Motor neuron (in vitro differentiated cells): ENCODE measurements at regions not wholly inside any gene's neighbourhood (a gene's known extent, or its start where the extent isn't known, plus 50 kb on each side); places are given as distances from the start of the nearest gene placed in this dataset.
"Not testable (repeated sequence)": the region's sequence is repeated elsewhere in the genome, so short reads cannot be mapped to it uniquely, and the experiment has no call there.

ENCODE experiments used
- ATAC-seq, 8 experiments: fragments of 200-7000 bp; cut with Tn5 transposase; replicated peaks in 6 of 8; 2 replicates each; pipeline ENCODE4 v1.8.0; 2021; ENCODE audit warnings: mild to moderate bottlenecking in 8 of 8, moderate library complexity in 8 of 8
- H3K27ac ChIP-seq, 2 donors: fragments of 250-450 bp; sonication (Bioruptor Pico); 2 replicates each; pipeline ENCODE4 v1.9.0; 2021; ENCODE audit warnings: antibody characterized with exemption in 2 of 2, mild to moderate bottlenecking in 2 of 2, moderate library complexity in 1 of 2
- H3K4me1 ChIP-seq, 2 donors: fragments of 250-450 bp; sonication (Bioruptor Pico); replicated peaks in 1 of 2; 2 replicates each; pipeline ENCODE4 v1.6.1; 2021; ENCODE audit warnings: antibody characterized with exemption in 2 of 2, mild to moderate bottlenecking in 2 of 2, moderate library complexity in 1 of 2
- H3K4me3 ChIP-seq, 5 donors: fragments of 250-450 bp; sonication (Bioruptor Pico); 2 replicates each; pipeline ENCODE4 v1.9.0; 2021; ENCODE audit warnings: antibody characterized with exemption in 5 of 5, mild to moderate bottlenecking in 5 of 5, moderate library complexity in 4 of 5
- WGBS, 10 experiments: fragments of 450-650 bp; shearing (Covaris generic); methylation state at CpG; one replicate each; pipeline ENCODE4 v1.0.0; 2022; 5-methylcytosine and 5-hydroxymethylcytosine counted together
- in situ Hi-C, 9 experiments: fragments of 400-800 bp; cut with MboI; loops; one replicate each; pipeline ENCODE4 v1.15.0; 2021; ENCODE audit warnings: low sequenced_read_pairs in 9 of 9, low pct_unique_long_range_greater_than_20kb in 2 of 9; ENCODE audit not compliant: unreplicated experiment in 9 of 9

DNA sequence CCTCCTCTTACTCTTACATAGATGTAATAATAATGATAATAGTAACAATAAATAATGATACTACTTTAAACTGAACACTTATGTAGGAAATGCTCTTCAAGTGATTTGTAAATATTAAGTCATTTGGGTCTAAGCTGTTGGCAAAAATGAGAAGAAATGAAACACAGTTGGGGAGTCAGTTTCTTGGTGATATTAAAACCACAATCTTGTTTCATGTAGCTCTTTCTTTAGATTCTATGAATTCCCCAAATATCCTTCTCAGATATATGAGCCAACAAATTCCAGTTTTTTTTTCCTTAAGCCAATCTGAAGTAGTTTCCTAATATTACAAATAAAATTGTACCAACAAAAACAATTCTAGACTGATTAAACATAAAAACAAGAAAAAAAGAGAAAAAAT lies 1115.6 kb upstream of the CNTN5 start:
- in situ Hi-C loops = no loop called here
- Histone ChIP-seq H3K4me3 (no peak overlapping the region), H3K27ac (no peak overlapping the region), H3K4me1 (peaks cover 0 to 4% of the 10 kb centered on the region in 2 donors)
- no peak for ATAC-seq

DNA sequence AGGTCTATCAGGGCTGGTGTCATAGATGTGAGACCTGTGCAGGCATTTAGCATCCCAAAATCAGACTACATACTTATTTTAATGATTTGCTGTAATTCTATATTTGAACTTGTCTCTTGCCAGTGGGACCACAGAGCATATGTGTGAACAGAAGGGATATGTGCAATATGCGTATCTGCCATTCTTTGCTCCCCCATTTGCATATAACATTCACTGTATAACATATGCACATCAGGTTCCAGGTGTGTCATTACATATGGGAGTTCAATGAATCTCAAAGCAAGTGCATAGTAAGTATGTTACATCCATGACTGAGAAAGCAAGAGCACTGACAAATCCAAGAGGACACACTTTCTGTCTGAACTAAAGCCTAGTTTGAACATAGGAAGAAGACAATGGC lies 1115.1 kb upstream of the CNTN5 start:
- ATAC-seq = peak in 1 of 8 experiments; percentile 59
- in situ Hi-C loops = no loop called here
- 0 to 100% (median 70%) methylated on average over 1 of the region's 1 CpG; no CpG with 5 or more reads in 2 of the 10 experiments for WGBS, 10 experiments
- no peak overlapping the region for H3K27ac ChIP-seq
- peaks cover 0 to 7% of the 10 kb centered on the region in 2 donors for H3K4me1 ChIP-seq
- no peak overlapping the region for H3K4me3 ChIP-seq

DNA sequence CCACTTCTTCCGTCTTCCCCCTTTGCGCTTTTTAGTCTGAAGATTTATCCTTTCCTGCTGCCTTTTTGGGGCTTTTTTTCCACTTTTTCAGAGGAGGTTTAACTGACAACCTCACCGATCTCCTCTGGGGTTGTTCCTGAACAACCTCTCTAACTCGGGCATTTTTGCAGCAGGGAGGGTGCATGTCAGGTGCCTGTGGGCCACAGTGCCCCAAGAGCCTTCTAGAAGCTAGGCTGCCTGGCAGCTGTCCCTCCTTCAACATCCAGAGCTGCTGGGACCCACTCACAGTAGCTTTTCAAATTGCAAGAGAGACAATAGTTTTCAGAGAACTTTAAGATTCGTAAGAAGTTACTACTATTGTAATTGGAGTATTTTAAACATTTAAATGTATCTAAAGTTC lies 1112.4 kb upstream of the CNTN5 start:
- Histone ChIP-seq H3K27ac (no peak overlapping the region), H3K4me1 (peaks cover 0 to 7% of the 10 kb centered on the region in 2 donors), H3K4me3 (no peak overlapping the region)
- ATAC-seq = no peak
- in situ Hi-C loops = no loop called here
- WGBS, 10 experiments = 21 to 100% (median 85%) methylated on average over 1 to 4 of the region's 5 CpGs

DNA sequence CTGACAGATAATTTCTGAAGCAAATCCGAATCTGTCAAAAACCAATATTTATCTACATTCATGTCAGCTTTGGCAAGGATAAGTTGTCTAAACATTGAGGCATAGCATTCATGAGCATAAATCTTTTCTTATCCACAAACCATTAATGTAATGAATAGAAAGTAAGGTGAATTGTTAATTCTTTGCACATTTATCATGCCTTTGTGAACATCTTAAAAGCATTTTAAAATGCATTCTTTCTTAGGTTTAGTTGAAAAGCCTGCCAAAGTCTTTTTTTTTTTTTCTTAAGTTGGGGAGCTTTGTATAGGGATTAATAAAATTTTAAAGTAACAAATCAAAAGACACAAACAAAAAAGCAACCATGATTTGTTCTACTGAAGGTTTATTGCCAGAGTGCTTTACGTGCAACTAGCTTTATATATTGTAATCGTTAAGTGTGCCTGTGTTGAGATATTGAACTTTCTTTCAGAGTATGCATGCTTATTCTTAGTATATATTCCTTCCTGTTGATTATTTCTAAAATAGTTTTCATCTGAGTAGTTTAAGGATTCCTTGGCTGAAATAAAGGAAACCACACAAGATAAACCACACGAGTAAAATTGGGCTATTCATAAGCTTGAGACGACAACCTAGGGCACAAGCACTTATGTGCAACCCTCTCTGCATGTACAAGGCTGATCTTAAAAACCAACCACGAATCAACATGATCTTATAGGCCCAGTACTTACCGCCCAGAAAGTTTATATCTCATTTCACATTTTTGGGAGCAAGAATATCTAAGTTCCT lies 1110.9 kb upstream of the CNTN5 start:
- Histone ChIP-seq H3K4me1 (peaks cover 0 to 7% of the 10 kb centered on the region in 2 donors), H3K4me3 (no peak overlapping the region), H3K27ac (no peak overlapping the region)
- 0 to 93% (median 61%) methylated on average over 4 to 7 of the region's 7 CpGs; no CpG with 5 or more reads in 1 of the 10 experiments for WGBS, 10 experiments
- ATAC-seq = peak in 4 of 8 experiments; percentile 45 to 71 (median 50)
- in situ Hi-C loops = no loop called here

DNA sequence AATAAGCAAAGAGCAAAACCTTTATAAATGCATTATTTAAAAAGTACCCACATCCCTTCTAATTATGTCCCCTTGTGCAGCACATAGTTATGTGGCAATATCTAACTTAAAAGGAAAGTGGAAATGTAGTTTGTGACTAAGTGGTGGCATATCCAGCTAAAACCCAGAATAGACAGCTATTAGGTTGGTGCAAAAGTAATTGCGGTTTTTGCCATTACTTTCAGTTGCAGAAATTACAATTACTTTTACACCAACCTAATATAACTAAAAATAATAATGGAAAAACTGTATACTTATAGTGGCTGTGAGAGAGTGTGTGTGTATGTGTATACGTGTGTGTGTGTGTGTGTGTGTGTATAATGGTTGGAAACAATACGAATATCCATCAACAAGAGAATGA lies 1108.1 kb upstream of the CNTN5 start:
- in situ Hi-C loops = no loop called here
- H3K27ac ChIP-seq = no peak overlapping the region
- no peak for ATAC-seq
- no peak overlapping the region for H3K4me3 ChIP-seq
- H3K4me1 ChIP-seq = peaks cover 0 to 7% of the 10 kb centered on the region in 2 donors
- 6 to 100% (median 85%) methylated on average over 1 to 3 of the region's 3 CpGs; no CpG with 5 or more reads in 1 of the 10 experiments for WGBS, 10 experiments

DNA sequence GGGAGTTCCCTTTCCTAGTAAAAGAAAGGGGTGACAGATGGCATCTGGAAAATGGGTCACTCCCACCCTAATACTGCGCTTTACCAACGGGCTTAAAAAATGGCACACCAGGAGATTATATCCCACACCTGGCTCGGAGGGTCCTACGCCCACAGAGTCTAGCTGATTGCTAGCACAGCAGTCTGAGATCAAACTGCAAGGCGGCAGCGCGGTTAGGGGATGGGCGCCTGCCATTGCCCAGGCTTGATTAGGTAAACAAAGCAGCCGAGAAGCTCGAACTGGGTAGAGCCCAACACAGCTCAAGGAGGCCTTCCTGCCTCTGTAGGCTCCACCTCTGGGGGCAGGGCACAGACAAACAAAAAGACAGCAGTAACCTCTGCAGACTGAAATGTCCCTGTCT lies 1097.8 kb upstream of the CNTN5 start:
- WGBS, 10 experiments = 78 to 94% (median 88%) methylated on average over 3 to 10 of the region's 10 CpGs; no CpG with 5 or more reads in 5 of the 10 experiments
- ATAC-seq, H3K4me3 ChIP-seq, in situ Hi-C loops, H3K4me1 ChIP-seq, H3K27ac ChIP-seq: not testable (repeated sequence)

DNA sequence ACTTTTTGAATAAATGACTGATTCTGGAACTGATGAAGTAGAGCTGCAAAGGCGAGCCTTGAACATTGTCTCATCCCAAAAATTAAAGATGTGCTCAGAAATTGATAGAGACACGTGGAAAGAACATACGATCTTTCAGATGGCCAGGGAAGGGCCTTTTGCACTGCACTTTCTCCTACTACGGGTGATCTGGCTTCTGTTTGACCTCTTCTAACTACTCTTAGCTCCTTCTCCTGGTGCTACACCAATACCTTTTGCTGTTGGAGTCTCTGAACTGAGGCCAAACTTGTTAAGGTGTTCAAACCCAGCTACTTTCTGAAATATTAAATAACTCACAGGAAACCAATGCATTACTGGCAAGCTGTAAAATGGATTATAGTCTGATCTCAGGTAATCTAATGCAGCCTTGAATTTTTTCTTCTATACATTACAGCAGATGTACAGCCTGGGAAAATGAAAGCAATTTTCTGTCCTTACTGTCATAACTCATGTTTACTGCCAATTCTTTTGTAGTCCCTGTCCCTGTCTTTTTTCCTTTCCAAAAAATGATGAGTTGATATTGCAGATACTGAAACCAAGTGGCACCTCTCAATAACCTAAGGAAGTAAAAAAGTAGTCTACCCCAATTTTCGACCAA lies 1086.1 kb upstream of the CNTN5 start:
- no peak overlapping the region for H3K27ac ChIP-seq
- in situ Hi-C loops = no loop called here
- H3K4me1 ChIP-seq = no peaks in the 10 kb centered on the region
- ATAC-seq = no peak
- WGBS, 10 experiments = 10 to 100% (median 67%) methylated on average over 1 to 5 of the region's 5 CpGs; no CpG with 5 or more reads in 1 of the 10 experiments
- no peak overlapping the region for H3K4me3 ChIP-seq

DNA sequence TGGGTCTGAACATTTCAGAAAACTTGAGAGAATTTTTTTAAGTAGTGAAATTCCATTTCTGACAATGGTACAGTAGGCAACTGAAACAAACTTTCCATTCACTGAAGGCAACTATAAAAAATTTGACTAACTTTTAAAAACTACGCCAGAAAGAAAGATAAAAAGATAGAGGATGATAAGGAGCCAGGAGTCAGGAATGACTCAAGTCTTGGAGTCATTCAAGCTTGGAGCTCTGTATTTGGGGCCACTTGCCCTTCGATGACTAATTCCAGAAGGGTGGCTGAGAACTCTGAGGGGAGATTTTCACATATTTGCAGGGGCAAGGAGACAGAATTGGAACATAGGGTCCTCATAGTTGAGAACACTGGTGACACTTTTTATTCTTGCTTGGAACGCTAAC lies 1083.2 kb upstream of the CNTN5 start:
- WGBS, 10 experiments = 0 to 100% (median 83%) methylated on average over 1 to 3 of the region's 3 CpGs; no CpG with 5 or more reads in 1 of the 10 experiments
- Histone ChIP-seq H3K4me3 (no peak overlapping the region), H3K27ac (no peak overlapping the region), H3K4me1 (no peaks in the 10 kb centered on the region)
- in situ Hi-C loops = no loop called here
- ATAC-seq = no peak

DNA sequence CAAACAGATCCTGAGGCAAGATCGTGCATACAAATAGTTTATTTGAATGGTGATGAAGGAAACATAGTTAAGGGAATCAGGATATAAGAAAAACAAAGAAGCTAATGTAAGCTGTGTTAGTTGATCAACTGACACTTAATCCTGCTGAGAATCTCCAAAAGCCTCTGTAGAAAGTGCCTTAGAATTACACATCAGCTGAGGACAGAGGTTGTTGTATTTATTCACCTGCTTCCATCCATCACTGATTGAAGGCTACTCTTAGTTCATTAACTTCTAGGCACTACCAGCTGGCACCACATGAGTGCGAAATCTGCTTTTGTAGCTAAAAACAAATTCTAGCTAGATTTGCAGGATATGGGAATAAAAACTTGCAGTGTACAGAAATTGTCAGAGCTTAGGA lies 1082.0 kb upstream of the CNTN5 start:
- Histone ChIP-seq H3K4me1 (no peaks in the 10 kb centered on the region), H3K27ac (no peak overlapping the region), H3K4me3 (no peak overlapping the region)
- in situ Hi-C loops = no loop called here
- 0 to 93% (median 65%) methylated on average over 1 to 2 of the region's 2 CpGs for WGBS, 10 experiments
- no peak for ATAC-seq

DNA sequence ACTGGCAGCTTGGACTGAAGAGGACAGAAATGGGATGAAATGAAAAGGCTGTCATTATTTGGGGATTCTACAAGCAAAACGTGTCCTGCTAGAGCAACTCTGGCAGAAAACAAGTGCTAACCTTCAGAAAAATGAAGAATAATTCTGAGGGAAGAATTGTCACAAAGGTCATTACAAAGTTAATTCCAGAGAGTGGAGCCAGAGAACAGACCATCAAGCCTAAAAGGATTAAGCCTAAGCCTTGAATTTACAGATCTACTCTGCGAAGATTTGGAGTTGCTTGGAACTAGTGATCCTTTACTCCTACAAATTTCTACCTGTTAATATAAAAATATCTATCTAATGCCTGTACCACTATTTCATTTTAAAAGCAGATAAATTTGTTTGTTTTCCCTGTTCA lies 1077.3 kb upstream of the CNTN5 start:
- in situ Hi-C loops = no loop called here
- Histone ChIP-seq H3K4me1 (no peaks in the 10 kb centered on the region), H3K4me3 (no peak overlapping the region), H3K27ac (no peak overlapping the region)
- ATAC-seq = no peak
- 0 to 100% (median 70%) methylated on average over 1 to 2 of the region's 2 CpGs; no CpG with 5 or more reads in 1 of the 10 experiments for WGBS, 10 experiments

DNA sequence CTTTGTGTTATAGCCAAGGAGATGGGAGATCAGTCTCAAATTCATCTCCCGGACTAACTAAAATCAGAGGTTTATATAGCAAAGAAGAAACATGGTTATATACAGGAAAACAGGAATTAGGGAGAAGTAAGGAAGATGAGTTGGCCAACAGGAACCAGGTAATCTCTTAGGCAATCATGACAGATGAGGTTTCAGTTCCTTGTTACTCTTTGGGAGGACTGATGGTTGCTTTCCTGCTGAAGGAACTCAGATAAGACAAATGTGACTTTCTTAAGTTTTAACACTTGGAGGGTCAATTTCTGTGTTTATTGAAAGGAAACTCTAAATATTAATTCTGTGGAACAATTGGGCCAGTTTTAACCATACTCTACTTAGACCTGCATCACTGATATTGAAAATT lies 1072.0 kb upstream of the CNTN5 start:
- WGBS, 10 experiments = 0 to 90% (median 75%) methylated on average over 1 of the region's 1 CpG; no CpG with 5 or more reads in 2 of the 10 experiments

DNA sequence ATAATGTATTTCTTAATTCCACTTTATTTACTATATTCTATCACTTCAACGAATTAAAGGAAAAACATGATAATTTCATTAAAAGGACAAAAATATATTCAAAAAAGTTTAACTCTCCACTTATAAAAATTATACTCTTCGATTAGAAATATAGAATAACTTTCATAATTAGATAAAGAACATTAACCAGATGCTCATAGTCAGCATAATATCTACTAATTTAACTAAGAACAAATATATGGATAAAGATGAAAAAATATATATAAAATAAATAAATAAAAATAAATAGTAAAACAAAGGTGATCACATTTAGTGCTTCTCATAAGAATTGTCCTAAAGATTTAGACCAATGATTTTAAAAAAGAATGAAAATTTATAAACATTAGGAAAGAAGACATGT lies 1065.2 kb upstream of the CNTN5 start:
- in situ Hi-C loops = no loop called here
- Histone ChIP-seq H3K27ac (no peak overlapping the region), H3K4me3 (no peak overlapping the region), H3K4me1 (no peaks in the 10 kb centered on the region)
- WGBS, 10 experiments = 3 to 84% (median 75%) methylated on average over 2 of the region's 2 CpGs
- no peak for ATAC-seq

More for the DNA sequence above, 1072.0 kb upstream of the CNTN5 start:
- no peak for ATAC-seq
- no peak overlapping the region for H3K4me3 ChIP-seq
- in situ Hi-C loops = no loop called here
- no peaks in the 10 kb centered on the region for H3K4me1 ChIP-seq
- no peak overlapping the region for H3K27ac ChIP-seq

DNA sequence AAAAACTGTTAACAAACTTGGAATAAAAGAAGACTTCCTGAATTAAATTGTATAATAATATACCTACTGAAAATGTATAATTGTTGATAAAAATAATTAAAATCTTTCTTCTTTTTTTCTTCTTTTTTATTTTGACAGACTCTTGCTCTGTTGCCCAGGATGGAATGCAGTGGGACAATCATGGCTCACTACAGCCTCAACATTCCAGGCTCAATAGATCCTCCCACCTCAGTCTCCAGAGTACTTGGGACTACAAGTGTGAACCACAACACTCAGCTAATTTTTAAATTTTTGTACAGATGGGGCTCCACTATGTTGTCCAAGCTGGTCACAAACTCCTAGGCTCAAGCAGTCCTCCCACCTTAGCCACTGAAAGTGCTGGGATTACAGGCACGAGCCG lies 1063.8 kb upstream of the CNTN5 start:
- Histone ChIP-seq H3K4me3 (no peak overlapping the region), H3K4me1 (no peaks in the 10 kb centered on the region), H3K27ac (no peak overlapping the region)
- in situ Hi-C loops = no loop called here
- 0 to 100% (median 45%) methylated on average over 1 to 2 of the region's 2 CpGs; no CpG with 5 or more reads in 4 of the 10 experiments for WGBS, 10 experiments
- no peak for ATAC-seq

DNA sequence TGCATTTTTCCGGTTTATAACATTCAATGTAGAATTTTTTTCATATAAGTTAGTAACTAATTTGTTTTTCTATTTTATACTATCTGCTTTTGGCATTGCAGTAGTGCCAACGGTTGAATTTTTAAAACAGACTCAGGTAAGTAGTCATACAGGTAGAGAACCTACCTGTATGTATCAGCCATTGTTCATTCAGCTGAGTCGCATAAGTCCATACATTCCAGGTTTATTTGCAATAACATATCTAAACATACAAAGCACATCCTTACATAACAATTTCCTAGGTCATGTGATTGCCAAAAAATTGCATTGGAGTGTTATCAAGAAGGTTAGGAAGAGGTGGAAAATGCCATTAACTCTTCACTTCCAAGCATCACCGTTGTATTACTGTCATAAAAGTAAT lies 1059.3 kb upstream of the CNTN5 start:
- in situ Hi-C loops = no loop called here
- WGBS, 10 experiments = 21 to 100% (median 89%) methylated on average over 1 to 4 of the region's 4 CpGs
- ATAC-seq = no peak
- Histone ChIP-seq H3K27ac (no peak overlapping the region), H3K4me1 (no peaks in the 10 kb centered on the region), H3K4me3 (no peak overlapping the region)
